ENCODE measurements at regions not wholly inside any gene's neighbourhood (a gene's known extent, or its start where the extent isn't known, plus 50 kb on each side); places are given as distances from the start of the nearest gene placed in this dataset.

DNA sequence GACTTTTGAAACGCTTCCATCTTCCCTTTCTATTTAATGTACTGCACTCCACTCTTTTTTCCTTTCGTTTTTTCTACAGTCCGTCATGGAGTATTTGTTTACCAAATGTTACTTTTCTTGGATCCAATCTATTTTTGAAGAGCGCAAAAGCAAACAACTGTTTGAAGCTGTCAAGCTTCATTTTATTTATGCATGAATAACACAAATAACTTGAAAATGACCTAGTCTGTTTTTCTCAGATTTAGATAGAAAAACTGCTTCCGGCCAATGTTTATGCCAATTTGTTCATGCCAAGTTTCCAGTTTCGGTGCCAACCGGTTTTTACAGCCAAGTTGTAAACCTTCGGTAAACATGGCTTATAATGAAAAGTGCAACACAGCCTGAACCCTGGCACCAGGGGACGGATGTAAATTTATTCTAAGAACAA, 150.9 kb upstream of the KLF6 start:
- TF ChIP-seq, protein P1, sequence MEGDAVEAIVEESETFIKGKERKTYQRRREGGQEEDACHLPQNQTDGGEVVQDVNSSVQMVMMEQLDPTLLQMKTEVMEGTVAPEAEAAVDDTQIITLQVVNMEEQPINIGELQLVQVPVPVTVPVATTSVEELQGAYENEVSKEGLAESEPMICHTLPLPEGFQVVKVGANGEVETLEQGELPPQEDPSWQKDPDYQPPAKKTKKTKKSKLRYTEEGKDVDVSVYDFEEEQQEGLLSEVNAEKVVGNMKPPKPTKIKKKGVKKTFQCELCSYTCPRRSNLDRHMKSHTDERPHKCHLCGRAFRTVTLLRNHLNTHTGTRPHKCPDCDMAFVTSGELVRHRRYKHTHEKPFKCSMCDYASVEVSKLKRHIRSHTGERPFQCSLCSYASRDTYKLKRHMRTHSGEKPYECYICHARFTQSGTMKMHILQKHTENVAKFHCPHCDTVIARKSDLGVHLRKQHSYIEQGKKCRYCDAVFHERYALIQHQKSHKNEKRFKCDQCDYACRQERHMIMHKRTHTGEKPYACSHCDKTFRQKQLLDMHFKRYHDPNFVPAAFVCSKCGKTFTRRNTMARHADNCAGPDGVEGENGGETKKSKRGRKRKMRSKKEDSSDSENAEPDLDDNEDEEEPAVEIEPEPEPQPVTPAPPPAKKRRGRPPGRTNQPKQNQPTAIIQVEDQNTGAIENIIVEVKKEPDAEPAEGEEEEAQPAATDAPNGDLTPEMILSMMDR (IDR thresholded peaks at IDR 0.05; ENCODE audit: unreplicated experiment), result no peak
- H3K36me3 Mint-ChIP-seq (ENCODE audit: low read depth, unreplicated experiment), result peaks cover 7% of the 10 kb centered on the region
- DNase-seq (ENCODE audit: low spot score), result no peak
- H3K4me1 Mint-ChIP-seq (ENCODE audit: unreplicated experiment), result peaks cover 8% of the 10 kb centered on the region
- H3K27ac Mint-ChIP-seq (ENCODE audit: unreplicated experiment), result no peak overlapping the region
- no peak overlapping the region for H3K4me3 Mint-ChIP-seq (ENCODE audit: unreplicated experiment)
- H3K9me3 Mint-ChIP-seq (ENCODE audit: unreplicated experiment), result no peaks in the 10 kb centered on the region
- H3K27me3 Mint-ChIP-seq (ENCODE audit: unreplicated experiment), result peaks cover 2% of the 10 kb centered on the region

DNA sequence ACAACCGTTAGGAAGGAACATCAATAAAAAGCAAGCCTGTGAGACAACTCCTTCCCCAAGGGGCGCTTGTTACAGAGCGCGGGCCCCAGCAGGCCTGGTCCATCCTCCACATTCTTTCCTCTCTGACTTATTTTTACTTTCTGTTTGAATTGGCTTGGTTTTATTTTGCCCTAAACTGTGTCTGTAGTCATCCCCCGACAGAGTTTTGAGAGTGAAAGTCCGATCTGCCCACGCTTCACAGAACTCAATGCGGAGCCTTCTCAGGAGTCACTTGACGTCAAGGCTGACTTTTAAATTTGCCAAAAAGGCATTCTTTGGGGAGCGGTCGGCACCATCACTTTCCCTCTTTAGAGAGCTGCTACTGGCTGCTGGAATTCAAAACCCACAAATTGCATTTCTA, 150.1 kb upstream of the KLF6 start:
- peaks cover 2% of the 10 kb centered on the region for H3K27me3 Mint-ChIP-seq (ENCODE audit: unreplicated experiment)
- H3K9me3 Mint-ChIP-seq (ENCODE audit: unreplicated experiment), result no peaks in the 10 kb centered on the region
- TF ChIP-seq, protein P1 (IDR thresholded peaks at IDR 0.05; ENCODE audit: unreplicated experiment), result no peak
- peaks cover 8% of the 10 kb centered on the region for H3K4me1 Mint-ChIP-seq (ENCODE audit: unreplicated experiment)
- H3K4me3 Mint-ChIP-seq (ENCODE audit: unreplicated experiment), result no peak overlapping the region
- peaks cover 7% of the 10 kb centered on the region for H3K36me3 Mint-ChIP-seq (ENCODE audit: low read depth, unreplicated experiment)
- H3K27ac Mint-ChIP-seq (ENCODE audit: unreplicated experiment), result no peak overlapping the region
- no peak for DNase-seq (ENCODE audit: low spot score)

DNA sequence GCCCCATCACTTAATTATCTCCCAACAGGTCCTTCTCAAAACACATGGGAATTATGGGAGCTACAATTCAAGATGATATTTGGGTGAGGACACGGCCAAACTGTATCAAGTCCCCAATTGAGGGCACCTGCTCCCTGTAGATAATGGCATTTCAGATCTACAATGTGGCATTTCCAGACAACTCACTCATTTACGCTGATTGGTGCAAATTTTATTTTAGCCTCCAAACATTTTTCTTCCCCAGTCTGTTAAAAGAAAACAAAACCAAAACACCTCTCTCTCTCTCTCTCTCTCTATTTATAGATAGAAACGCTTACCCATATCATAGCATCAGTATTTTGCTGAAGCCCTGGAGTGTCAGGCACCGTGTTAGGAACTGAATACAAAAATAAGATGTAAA, 148.7 kb upstream of the KLF6 start:
- TF ChIP-seq, protein P1 (IDR thresholded peaks at IDR 0.05; ENCODE audit: unreplicated experiment), result no peak
- Mint-ChIP-seq H3K36me3 (ENCODE audit: low read depth, unreplicated experiment) (peaks cover 7% of the 10 kb centered on the region), H3K9me3 (ENCODE audit: unreplicated experiment) (no peaks in the 10 kb centered on the region), H3K27ac (ENCODE audit: unreplicated experiment) (no peak overlapping the region), H3K27me3 (ENCODE audit: unreplicated experiment) (peaks cover 5% of the 10 kb centered on the region), H3K4me3 (ENCODE audit: unreplicated experiment) (no peak overlapping the region), H3K4me1 (ENCODE audit: unreplicated experiment) (peaks cover 16% of the 10 kb centered on the region)
- DNase-seq (ENCODE audit: low spot score), result no peak

DNA sequence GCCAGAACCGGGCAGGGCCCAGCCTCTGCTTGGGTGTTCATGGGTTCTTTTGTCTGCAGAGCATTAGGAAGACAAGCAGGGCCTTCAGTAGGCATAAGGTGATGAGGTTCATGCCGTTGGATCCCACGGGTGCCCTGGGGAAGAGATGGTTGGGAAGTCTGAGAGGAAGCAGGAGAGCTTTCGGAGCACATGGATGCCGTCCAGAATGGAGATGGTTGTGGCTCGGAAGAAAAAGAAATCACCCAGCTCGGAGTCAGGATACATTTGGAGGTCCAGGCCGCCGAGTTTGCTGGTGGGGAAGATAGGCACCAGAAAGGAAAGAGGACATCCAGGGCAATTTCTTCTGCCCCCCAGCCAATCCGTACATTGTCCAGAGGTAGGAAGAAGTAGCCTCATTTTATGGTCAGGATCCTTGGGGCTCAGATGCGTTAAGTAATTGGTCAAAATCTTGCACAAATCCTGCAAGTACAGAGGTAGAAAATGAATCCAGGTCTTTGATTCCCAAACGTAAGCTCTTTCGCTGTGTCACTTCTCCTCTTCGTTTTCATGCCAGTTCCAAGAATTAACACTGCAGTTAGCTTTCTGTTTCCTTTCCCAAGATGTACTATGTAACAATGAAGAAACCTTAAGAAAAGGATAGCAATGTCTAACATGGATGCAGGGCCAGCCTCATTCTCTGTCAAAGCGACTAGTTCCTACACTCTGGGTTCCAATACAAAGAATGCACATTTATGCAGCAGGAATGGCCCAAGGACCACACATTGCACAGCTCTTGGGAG, 147.8 kb upstream of the KLF6 start:
- Mint-ChIP-seq H3K4me1 (ENCODE audit: unreplicated experiment) (peaks cover 19% of the 10 kb centered on the region), H3K9me3 (ENCODE audit: unreplicated experiment) (no peaks in the 10 kb centered on the region), H3K27me3 (ENCODE audit: unreplicated experiment) (peaks cover 7% of the 10 kb centered on the region), H3K36me3 (ENCODE audit: low read depth, unreplicated experiment) (peaks cover 7% of the 10 kb centered on the region), H3K4me3 (ENCODE audit: unreplicated experiment) (no peak overlapping the region), H3K27ac (ENCODE audit: unreplicated experiment) (no peak overlapping the region)
- DNase-seq (ENCODE audit: low spot score), result no peak
- TF ChIP-seq, protein P1 (IDR thresholded peaks at IDR 0.05; ENCODE audit: unreplicated experiment), result no peak

DNA sequence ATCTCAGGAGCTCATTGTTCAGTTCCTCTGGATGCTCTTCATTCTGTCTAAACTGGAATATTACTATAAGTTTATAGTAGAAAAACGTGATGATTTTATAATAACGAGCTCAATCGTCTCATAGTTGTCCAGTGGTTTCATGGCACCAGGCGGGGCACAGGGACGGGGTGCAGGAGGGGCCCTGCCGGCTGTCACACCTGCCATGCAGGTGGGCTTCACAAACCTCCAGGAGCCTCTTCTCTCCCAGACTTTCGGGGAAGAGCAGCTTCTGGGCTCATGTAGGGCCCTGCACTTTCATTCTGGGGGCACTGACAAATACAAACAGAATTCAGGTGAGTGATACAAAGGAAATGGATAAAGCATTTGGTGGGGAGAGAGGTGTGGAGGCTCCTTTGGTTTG, 146.9 kb upstream of the KLF6 start:
- DNase-seq (ENCODE audit: low spot score), result no peak
- Mint-ChIP-seq H3K27ac (ENCODE audit: unreplicated experiment) (no peak overlapping the region), H3K4me1 (ENCODE audit: unreplicated experiment) (peaks cover 23% of the 10 kb centered on the region), H3K4me3 (ENCODE audit: unreplicated experiment) (no peak overlapping the region), H3K36me3 (ENCODE audit: low read depth, unreplicated experiment) (no peaks in the 10 kb centered on the region), H3K27me3 (ENCODE audit: unreplicated experiment) (peaks cover 7% of the 10 kb centered on the region), H3K9me3 (ENCODE audit: unreplicated experiment) (no peaks in the 10 kb centered on the region)
- TF ChIP-seq, protein P1 (IDR thresholded peaks at IDR 0.05; ENCODE audit: unreplicated experiment), result no peak

Measured in endothelial cell (in vitro differentiated cells).